ENCODE measurements at regions not wholly inside any gene's neighbourhood (a gene's known extent, or its start where the extent isn't known, plus 50 kb on each side); places are given as distances from the start of the nearest gene placed in this dataset.
"Not testable (repeated sequence)": the region's sequence is repeated elsewhere in the genome, so short reads cannot be mapped to it uniquely, and the experiment has no call there.

GRCh38 chrX:94908648-94909047 is 1234.6 kb downstream of the FAM133A start:
- DNase-seq (ENCODE audit: low read depth, low spot score), result no peak
- in situ Hi-C loops (cut with HindIII; ENCODE audit: low pct_unique_long_range_greater_than_20kb, low sequenced_read_pairs), result no loop called here

- in situ Hi-C loops (cut with HindIII; ENCODE audit: low pct_unique_long_range_greater_than_20kb, low sequenced_read_pairs), result no loop called here
- no peak for DNase-seq (ENCODE audit: low read depth, low spot score)
Measured at GRCh38 chrX:94914235-94914634, 1240.2 kb downstream of the FAM133A start.

- in situ Hi-C loops (cut with HindIII; ENCODE audit: low pct_unique_long_range_greater_than_20kb, low sequenced_read_pairs), result no loop called here
- DNase-seq (ENCODE audit: low read depth, low spot score), result no peak
Measured at GRCh38 chrX:94932278-94932965, 1258.4 kb downstream of the FAM133A start.

- no peak for DNase-seq (ENCODE audit: low read depth, low spot score)
- in situ Hi-C loops (cut with HindIII; ENCODE audit: low pct_unique_long_range_greater_than_20kb, low sequenced_read_pairs), result no loop called here
Measured at GRCh38 chrX:94936722-94937121, 1262.7 kb downstream of the FAM133A start.

- DNase-seq (ENCODE audit: low read depth, low spot score), result no peak
- in situ Hi-C loops (cut with HindIII; ENCODE audit: low pct_unique_long_range_greater_than_20kb, low sequenced_read_pairs), result no loop called here
Measured at GRCh38 chrX:94937491-94937890, 1263.5 kb downstream of the FAM133A start.

- in situ Hi-C loops (cut with HindIII; ENCODE audit: low pct_unique_long_range_greater_than_20kb, low sequenced_read_pairs), result no loop called here
- DNase-seq (ENCODE audit: low read depth, low spot score), result no peak
Measured at GRCh38 chrX:94942603-94943002, 1268.6 kb downstream of the FAM133A start.

GRCh38 chrX:94946137-94946536 is 1272.1 kb downstream of the FAM133A start:
- DNase-seq (ENCODE audit: low read depth, low spot score); in situ Hi-C loops (cut with HindIII; ENCODE audit: low pct_unique_long_range_greater_than_20kb, low sequenced_read_pairs): not testable (repeated sequence)

GRCh38 chrX:94961730-94962129 is 1287.7 kb downstream of the FAM133A start:
- in situ Hi-C loops (cut with HindIII; ENCODE audit: low pct_unique_long_range_greater_than_20kb, low sequenced_read_pairs), result no loop called here
- DNase-seq (ENCODE audit: low read depth, low spot score), result no peak

GRCh38 chrX:94977562-94977961 is 1303.6 kb downstream of the FAM133A start:
- in situ Hi-C loops (cut with HindIII; ENCODE audit: low pct_unique_long_range_greater_than_20kb, low sequenced_read_pairs), result no loop called here
- no peak for DNase-seq (ENCODE audit: low read depth, low spot score)

- in situ Hi-C loops (cut with HindIII; ENCODE audit: low pct_unique_long_range_greater_than_20kb, low sequenced_read_pairs), result no loop called here
- DNase-seq (ENCODE audit: low read depth, low spot score), result no peak
Measured at GRCh38 chrX:94977986-94978385, 1304.0 kb downstream of the FAM133A start.

Small RNA genes in the stretch of these regions (small RNA-seq; reads per million reads assigned to genes)
- gene RF00019, result 0 reads per million in 2 experiments

Measured in SK-MEL-5 (cell line).